Activated naive CD4-positive, alpha-beta T cell treated with anti-CD3 and anti-CD28 coated beads for 36 hours (primary cell): ENCODE measurements at regions not wholly inside any gene's neighbourhood (a gene's known extent, or its start where the extent isn't known, plus 50 kb on each side); places are given as distances from the start of the nearest gene placed in this dataset.

ENCODE experiments used
- CTCF ChIA-PET: fragments of 350-600 bp; sonication (Branson Sonifier 250); formaldehyde crosslinking; loops from one replicate; lab custom pipeline; 2021; ENCODE audit warnings: antibody characterized with exemption; lab: Charles Lee
- DNase-seq: peaks from one replicate; pipeline ENCODE4 v3.0.0-alpha.2; 2020
- H3K27ac Mint-ChIP-seq: one replicate; pipeline ENCODE4 v1.8.0; 2021; ENCODE audit warnings: mild to moderate bottlenecking, mixed read lengths
- H3K27me3 Mint-ChIP-seq: one replicate; pipeline ENCODE4 v1.8.0; 2021; ENCODE audit warnings: low read depth, mixed read lengths
- H3K36me3 Mint-ChIP-seq: one replicate; pipeline ENCODE4 v1.8.0; 2021; ENCODE audit warnings: low read depth, mixed read lengths
- H3K4me1 Mint-ChIP-seq: one replicate; pipeline ENCODE4 v1.8.0; 2021; ENCODE audit warnings: low read depth, mixed read lengths
- H3K4me3 Mint-ChIP-seq: one replicate; pipeline ENCODE4 v1.8.0; 2021; ENCODE audit warnings: mild to moderate bottlenecking, moderate library complexity, mixed read lengths
- H3K9me3 Mint-ChIP-seq: one replicate; pipeline ENCODE4 v1.8.0; 2021; ENCODE audit warnings: mixed read lengths
- intact Hi-C: fragments of 100-400 bp; cut with micrococcal nuclease; formaldehyde crosslinking; loops from one replicate; pipeline ENCODE4 v1.15.1; 2023

- intact Hi-C loops, result no loop called here
- DNase-seq, result no peak
- Mint-ChIP-seq H3K36me3 (no peaks in the 10 kb centered on the region), H3K27me3 (no peaks in the 10 kb centered on the region), H3K4me1 (peaks cover 16% of the 10 kb centered on the region), H3K27ac (no peak overlapping the region), H3K9me3 (no peaks in the 10 kb centered on the region), H3K4me3 (no peak overlapping the region)
- CTCF ChIA-PET, result interaction anchor here (1.7 kb wide), 1 partner anchor 32 kb away, joined by 3 read pairs; no protein-coding TSS in a partner anchor
Observed at GRCh38 chr3:102193255-102193654, 241.6 kb upstream of the ZPLD1 start.

GRCh38 chr3:102194001-102194400, 240.8 kb upstream of the ZPLD1 start:
- no peaks in the 10 kb centered on the region for H3K9me3 Mint-ChIP-seq
- no peak for DNase-seq
- intact Hi-C loops, result no loop called here
- H3K27me3 Mint-ChIP-seq, result no peaks in the 10 kb centered on the region
- no peak overlapping the region for H3K27ac Mint-ChIP-seq
- H3K4me3 Mint-ChIP-seq, result no peak overlapping the region
- CTCF ChIA-PET, result no interaction called here
- H3K36me3 Mint-ChIP-seq, result no peaks in the 10 kb centered on the region
- H3K4me1 Mint-ChIP-seq, result peaks cover 16% of the 10 kb centered on the region

- H3K4me3 Mint-ChIP-seq, result no peak overlapping the region
- no peaks in the 10 kb centered on the region for H3K9me3 Mint-ChIP-seq
- peaks cover 13% of the 10 kb centered on the region for H3K4me1 Mint-ChIP-seq
- no peak overlapping the region for H3K27ac Mint-ChIP-seq
- no peaks in the 10 kb centered on the region for H3K36me3 Mint-ChIP-seq
- no peaks in the 10 kb centered on the region for H3K27me3 Mint-ChIP-seq
- no peak for DNase-seq
- CTCF ChIA-PET, result no interaction called here
- intact Hi-C loops, result no loop called here
Observed at GRCh38 chr3:102194760-102195159, 240.1 kb upstream of the ZPLD1 start.

- Mint-ChIP-seq H3K27me3 (no peaks in the 10 kb centered on the region), H3K4me3 (no peak overlapping the region), H3K4me1 (peaks cover 13% of the 10 kb centered on the region), H3K36me3 (no peaks in the 10 kb centered on the region), H3K27ac (no peak overlapping the region), H3K9me3 (no peaks in the 10 kb centered on the region)
- DNase-seq, result no peak
- intact Hi-C loops, result no loop called here
- CTCF ChIA-PET, result interaction anchor here (0.6 to 1.2 kb wide), 4 partner anchors 10 to 414 kb away, joined by 3 to 7 read pairs (median 4); no protein-coding TSS in a partner anchor
Observed at GRCh38 chr3:102195198-102195948, 239.4 kb upstream of the ZPLD1 start.

GRCh38 chr3:102200126-102200525, 234.7 kb upstream of the ZPLD1 start:
- Mint-ChIP-seq H3K27ac (no peak overlapping the region), H3K27me3 (no peaks in the 10 kb centered on the region), H3K4me1 (no peaks in the 10 kb centered on the region), H3K36me3 (no peaks in the 10 kb centered on the region), H3K4me3 (no peak overlapping the region), H3K9me3 (peaks cover 1% of the 10 kb centered on the region)
- no peak for DNase-seq
- intact Hi-C loops, result no loop called here
- CTCF ChIA-PET, result no interaction called here

GRCh38 chr3:102200560-102200959, 234.3 kb upstream of the ZPLD1 start:
- CTCF ChIA-PET, result no interaction called here
- no peak for DNase-seq
- Mint-ChIP-seq H3K9me3 (peaks cover 1% of the 10 kb centered on the region), H3K4me3 (no peak overlapping the region), H3K27ac (no peak overlapping the region), H3K27me3 (no peaks in the 10 kb centered on the region), H3K4me1 (no peaks in the 10 kb centered on the region), H3K36me3 (no peaks in the 10 kb centered on the region)
- intact Hi-C loops, result no loop called here

- no peak overlapping the region for H3K4me3 Mint-ChIP-seq
- no peaks in the 10 kb centered on the region for H3K36me3 Mint-ChIP-seq
- DNase-seq, result no peak
- H3K27me3 Mint-ChIP-seq, result no peaks in the 10 kb centered on the region
- CTCF ChIA-PET, result no interaction called here
- H3K4me1 Mint-ChIP-seq, result peaks cover 2% of the 10 kb centered on the region
- peaks cover 8% of the 10 kb centered on the region for H3K9me3 Mint-ChIP-seq
- H3K27ac Mint-ChIP-seq, result no peak overlapping the region
- intact Hi-C loops, result no loop called here
Observed at GRCh38 chr3:102205647-102206046, 229.2 kb upstream of the ZPLD1 start.

- H3K4me3 Mint-ChIP-seq, result no peak overlapping the region
- H3K4me1 Mint-ChIP-seq, result peaks cover 2% of the 10 kb centered on the region
- intact Hi-C loops, result no loop called here
- peak; percentile 42 for DNase-seq
- no peaks in the 10 kb centered on the region for H3K27me3 Mint-ChIP-seq
- no peaks in the 10 kb centered on the region for H3K36me3 Mint-ChIP-seq
- peaks cover 8% of the 10 kb centered on the region for H3K9me3 Mint-ChIP-seq
- H3K27ac Mint-ChIP-seq, result no peak overlapping the region
- CTCF ChIA-PET, result no interaction called here
Observed at GRCh38 chr3:102206511-102207031, 228.2 kb upstream of the ZPLD1 start.

- H3K9me3 Mint-ChIP-seq, result peaks cover 8% of the 10 kb centered on the region
- H3K27me3 Mint-ChIP-seq, result no peaks in the 10 kb centered on the region
- DNase-seq, result no peak
- no peak overlapping the region for H3K27ac Mint-ChIP-seq
- no peaks in the 10 kb centered on the region for H3K36me3 Mint-ChIP-seq
- CTCF ChIA-PET, result no interaction called here
- intact Hi-C loops, result no loop called here
- no peak overlapping the region for H3K4me3 Mint-ChIP-seq
- H3K4me1 Mint-ChIP-seq, result peaks cover 2% of the 10 kb centered on the region
Observed at GRCh38 chr3:102207151-102207571, 227.7 kb upstream of the ZPLD1 start.

GRCh38 chr3:102215166-102215565, 219.6 kb upstream of the ZPLD1 start:
- no peak for DNase-seq
- H3K9me3 Mint-ChIP-seq, result peaks cover 3% of the 10 kb centered on the region
- no peaks in the 10 kb centered on the region for H3K4me1 Mint-ChIP-seq
- no peaks in the 10 kb centered on the region for H3K27me3 Mint-ChIP-seq
- H3K4me3 Mint-ChIP-seq, result no peak overlapping the region
- intact Hi-C loops, result no loop called here
- H3K36me3 Mint-ChIP-seq, result no peaks in the 10 kb centered on the region
- no peak overlapping the region for H3K27ac Mint-ChIP-seq
- CTCF ChIA-PET, result no interaction called here

GRCh38 chr3:102223132-102223531, 211.7 kb upstream of the ZPLD1 start:
- no peak overlapping the region for H3K27ac Mint-ChIP-seq
- H3K4me1 Mint-ChIP-seq, result peaks cover 35% of the 10 kb centered on the region
- no peaks in the 10 kb centered on the region for H3K36me3 Mint-ChIP-seq
- H3K9me3 Mint-ChIP-seq, result peaks cover 2% of the 10 kb centered on the region
- H3K4me3 Mint-ChIP-seq, result no peak overlapping the region
- no peaks in the 10 kb centered on the region for H3K27me3 Mint-ChIP-seq
- peak; percentile 22 for DNase-seq
- CTCF ChIA-PET, result interaction anchor here (0.6 to 10.9 kb wide), 5 partner anchors 60 to 415 kb away, joined by 3 to 380 read pairs (median 4); no protein-coding TSS in a partner anchor
- intact Hi-C loops, result loop anchor here (5.0 kb wide), 1 partner anchor 111 kb away; no protein-coding TSS in a partner anchor

GRCh38 chr3:102224171-102224570, 210.6 kb upstream of the ZPLD1 start:
- Mint-ChIP-seq H3K36me3 (no peaks in the 10 kb centered on the region), H3K4me3 (no peak overlapping the region), H3K27ac (no peak overlapping the region), H3K9me3 (peaks cover 2% of the 10 kb centered on the region), H3K4me1 (peaks cover 35% of the 10 kb centered on the region), H3K27me3 (no peaks in the 10 kb centered on the region)
- intact Hi-C loops, result loop anchor here (1.0 to 5.0 kb wide), 7 partner anchors 112 to 649 kb away; partner anchors contain the start of genes CEP97 and PCNP
- peak; percentile 50 for DNase-seq
- CTCF ChIA-PET, result interaction anchor here (0.6 to 10.9 kb wide), 20 partner anchors 14 to 445 kb away, joined by 3 to 380 read pairs (median 4); partner anchors contain the start of gene NXPE3
